ENCODE measurements at regions not wholly inside any gene's neighbourhood (a gene's known extent, or its start where the extent isn't known, plus 50 kb on each side); places are given as distances from the start of the nearest gene placed in this dataset.

GRCh38 chr2:139281124-139281523 lies 500.9 kb upstream of the NXPH2 start:
- no peak for DNase-seq (ENCODE audit: low read depth)

- no peak for DNase-seq (ENCODE audit: low read depth)
Measured at GRCh38 chr2:139271879-139272278, 491.7 kb upstream of the NXPH2 start.

GRCh38 chr2:139271149-139271548 lies 491.0 kb upstream of the NXPH2 start:
- no peak for DNase-seq (ENCODE audit: low read depth)

GRCh38 chr2:139260052-139260430 lies 479.9 kb upstream of the NXPH2 start:
- no peak for DNase-seq (ENCODE audit: low read depth)

GRCh38 chr2:139259422-139260051 lies 479.3 kb upstream of the NXPH2 start:
- no peak for DNase-seq (ENCODE audit: low read depth)

- DNase-seq (ENCODE audit: low read depth): no peak
Measured at GRCh38 chr2:139241286-139241685, 461.1 kb upstream of the NXPH2 start.

- no peak for DNase-seq (ENCODE audit: low read depth)
Measured at GRCh38 chr2:139237023-139237422, 456.8 kb upstream of the NXPH2 start.

- DNase-seq (ENCODE audit: low read depth): no peak
Measured at GRCh38 chr2:139230881-139231280, 450.7 kb upstream of the NXPH2 start.

GRCh38 chr2:139228276-139228675 lies 448.1 kb upstream of the NXPH2 start:
- no peak for DNase-seq (ENCODE audit: low read depth)

GRCh38 chr2:139225961-139226360 lies 445.8 kb upstream of the NXPH2 start:
- no peak for DNase-seq (ENCODE audit: low read depth)

GRCh38 chr2:139218181-139218580 lies 438.0 kb upstream of the NXPH2 start:
- no peak for DNase-seq (ENCODE audit: low read depth)

GRCh38 chr2:139217641-139218040 lies 437.5 kb upstream of the NXPH2 start:
- DNase-seq (ENCODE audit: low read depth): no peak

GRCh38 chr2:139216435-139216834 lies 436.2 kb upstream of the NXPH2 start:
- DNase-seq (ENCODE audit: low read depth): no peak

- DNase-seq (ENCODE audit: low read depth): no peak
Measured at GRCh38 chr2:139214801-139215200, 434.6 kb upstream of the NXPH2 start.

GRCh38 chr2:139209586-139209985 lies 429.4 kb upstream of the NXPH2 start:
- DNase-seq (ENCODE audit: low read depth): no peak

GRCh38 chr2:139201516-139201915 lies 421.3 kb upstream of the NXPH2 start:
- DNase-seq (ENCODE audit: low read depth): no peak

- DNase-seq (ENCODE audit: low read depth): no peak
Measured at GRCh38 chr2:139196754-139197153, 416.6 kb upstream of the NXPH2 start.

- DNase-seq (ENCODE audit: low read depth): no peak
Measured at GRCh38 chr2:139194546-139194945, 414.4 kb upstream of the NXPH2 start.

GRCh38 chr2:139177041-139177440 lies 396.9 kb upstream of the NXPH2 start:
- DNase-seq (ENCODE audit: low read depth): no peak

- no peak for DNase-seq (ENCODE audit: low read depth)
Measured at GRCh38 chr2:139175510-139175909, 395.3 kb upstream of the NXPH2 start.

- no peak for DNase-seq (ENCODE audit: low read depth)
Measured at GRCh38 chr2:139170406-139170805, 390.2 kb upstream of the NXPH2 start.

GRCh38 chr2:139165601-139166000 lies 385.4 kb upstream of the NXPH2 start:
- no peak for DNase-seq (ENCODE audit: low read depth)

- DNase-seq (ENCODE audit: low read depth): no peak
Measured at GRCh38 chr2:139165041-139165440, 384.9 kb upstream of the NXPH2 start.

- no peak for DNase-seq (ENCODE audit: low read depth)
Measured at GRCh38 chr2:139162957-139163356, 382.8 kb upstream of the NXPH2 start.

GRCh38 chr2:139162456-139162855 lies 382.3 kb upstream of the NXPH2 start:
- DNase-seq (ENCODE audit: low read depth): no peak
